DMS79 (cell line): ENCODE measurements at regions not wholly inside any gene's neighbourhood (a gene's known extent, or its start where the extent isn't known, plus 50 kb on each side); places are given as distances from the start of the nearest gene placed in this dataset.
"Not testable (repeated sequence)": the region's sequence is repeated elsewhere in the genome, so short reads cannot be mapped to it uniquely, and the experiment has no call there.

Source experiments
- DNase-seq: peaks from one replicate; lab custom pipeline; 2025; lab: John Stamatoyannopoulos, UW

- no peak for DNase-seq
Measured at GRCh38 chr4:111268769-111269414, 646.0 kb upstream of the PITX2 start.

- DNase-seq = no peak
Measured at GRCh38 chr4:111269439-111269838, 646.6 kb upstream of the PITX2 start.

GRCh38 chr4:111274060-111274459 lies 651.2 kb upstream of the PITX2 start:
- no peak for DNase-seq

GRCh38 chr4:111274486-111274885 lies 651.6 kb upstream of the PITX2 start:
- DNase-seq = no peak

DNA sequence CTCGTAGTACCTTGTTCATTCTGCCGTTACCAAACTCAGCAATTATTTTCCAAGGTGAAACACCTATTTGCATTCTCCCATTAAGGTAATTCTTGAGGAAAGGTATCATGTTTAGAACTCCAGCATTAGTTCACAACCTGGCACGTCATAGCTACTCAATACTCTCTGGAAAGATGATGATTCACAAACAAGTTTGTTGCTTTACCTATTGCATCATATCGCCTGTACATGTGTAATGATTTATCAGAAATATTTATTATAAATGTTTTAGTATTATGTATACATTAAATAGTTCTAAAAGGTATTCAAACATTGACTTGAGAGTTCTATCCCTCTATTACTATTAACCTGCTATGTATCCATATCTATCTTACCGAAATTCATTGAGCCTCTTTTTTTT lies 658.3 kb upstream of the PITX2 start:
- no peak for DNase-seq

DNA sequence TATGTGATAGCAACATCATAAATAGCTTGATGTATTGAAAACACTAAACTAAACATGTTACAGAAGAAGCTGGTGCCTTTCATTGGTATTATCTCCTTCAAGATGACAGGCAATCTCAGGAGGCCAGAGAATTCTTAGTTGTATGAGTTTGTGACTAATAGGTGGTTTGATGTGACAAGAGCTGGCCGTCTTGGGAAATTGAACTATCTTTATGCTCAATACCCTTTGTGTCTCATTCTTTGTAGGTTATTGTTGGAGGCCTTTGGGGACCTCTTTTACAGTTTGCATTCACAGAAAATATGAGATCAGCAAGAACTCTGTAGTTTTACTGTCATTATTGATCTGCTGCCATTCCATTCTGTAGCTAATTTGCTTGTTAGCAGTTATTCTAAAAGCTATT lies 659.2 kb upstream of the PITX2 start:
- no peak for DNase-seq

- DNase-seq = no peak
Measured at GRCh38 chr4:111283066-111283677, 660.3 kb upstream of the PITX2 start.

- DNase-seq = no peak
Measured at GRCh38 chr4:111296466-111296865, 673.6 kb upstream of the PITX2 start.

DNA sequence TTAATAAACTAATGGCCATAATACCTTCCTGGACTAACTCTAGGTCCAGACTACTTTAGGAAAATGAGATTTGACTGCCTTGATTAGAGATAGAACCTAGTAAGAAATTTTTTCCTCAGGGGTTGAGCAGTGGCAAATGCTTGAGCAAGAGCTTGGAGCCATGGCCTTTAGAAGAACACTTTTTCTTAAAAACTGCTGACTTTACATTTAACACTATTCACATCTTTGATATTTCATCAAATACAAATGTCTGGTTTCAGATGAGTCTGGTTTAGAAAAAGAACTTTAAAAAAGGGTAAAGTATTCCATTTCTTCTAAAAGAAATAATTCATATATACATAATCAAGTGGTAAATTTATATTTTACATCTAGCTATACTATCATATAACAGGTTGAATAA lies 680.9 kb upstream of the PITX2 start:
- no peak for DNase-seq

DNA sequence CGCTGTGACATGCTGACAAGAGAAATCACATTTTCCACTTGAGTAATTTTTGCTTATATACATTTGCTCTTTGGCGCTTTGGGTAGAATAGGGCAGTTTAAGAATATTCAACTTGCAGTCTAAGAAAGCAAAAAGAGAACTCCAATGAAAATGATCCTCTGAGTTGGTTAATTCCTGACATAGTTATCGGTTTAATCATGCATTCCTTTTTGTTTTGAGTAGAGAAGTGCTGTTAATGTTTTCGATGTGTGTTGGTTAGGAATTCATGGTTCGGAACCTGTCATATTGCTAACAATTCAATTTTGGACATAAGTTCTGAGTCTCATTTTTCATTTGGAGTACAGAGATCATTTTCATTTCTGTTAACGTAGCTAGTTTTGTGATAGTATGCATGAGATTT lies 700.6 kb upstream of the PITX2 start:
- DNase-seq = no peak

GRCh38 chr4:111323916-111324315 lies 701.0 kb upstream of the PITX2 start:
- DNase-seq = no peak

GRCh38 chr4:111326450-111326849 lies 703.6 kb upstream of the PITX2 start:
- no peak for DNase-seq

- DNase-seq = no peak
Measured at GRCh38 chr4:111330786-111331185, 707.9 kb upstream of the PITX2 start.

- no peak for DNase-seq
Measured at GRCh38 chr4:111334361-111334760, 711.5 kb upstream of the PITX2 start.

GRCh38 chr4:111337186-111337876 lies 714.5 kb upstream of the PITX2 start:
- DNase-seq = not testable (repeated sequence)

DNA sequence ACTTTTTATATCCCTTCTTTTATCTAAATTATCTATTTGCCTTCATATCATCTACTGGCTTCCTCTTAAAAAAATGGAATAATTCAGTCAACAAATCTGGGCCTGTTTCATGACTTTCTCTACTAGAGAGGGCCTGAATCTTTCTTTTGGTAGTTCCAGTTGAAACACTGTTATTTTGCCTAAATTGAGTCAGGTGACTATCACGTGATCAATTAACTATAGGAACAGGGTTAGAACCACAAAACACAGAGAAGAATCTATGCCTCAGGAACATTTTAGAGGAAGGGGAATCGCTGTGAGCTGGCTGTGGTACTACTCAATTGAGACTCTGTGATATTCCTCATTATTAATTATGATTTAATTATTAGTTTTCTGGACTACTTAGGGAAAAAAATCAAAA lies 736.7 kb upstream of the PITX2 start:
- DNase-seq = no peak

DNA sequence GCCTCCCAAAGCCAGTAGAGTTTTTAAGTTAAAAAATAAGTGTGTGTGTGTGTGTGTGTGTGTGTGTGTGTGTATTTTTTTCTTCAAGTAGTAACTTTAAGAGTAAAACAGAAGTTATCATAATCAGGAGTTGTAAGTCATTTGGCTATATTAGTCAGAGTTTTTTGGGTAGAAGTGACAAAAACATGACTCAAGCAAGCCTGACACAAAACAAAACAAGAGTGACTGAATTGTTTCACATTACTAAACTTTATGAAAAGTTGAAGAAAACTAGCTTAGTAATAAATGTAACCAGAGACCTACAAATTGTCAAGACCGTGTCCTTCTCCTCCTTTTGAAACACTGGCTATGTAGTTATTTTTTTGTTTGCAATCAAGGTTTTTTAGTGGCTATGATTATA lies 738.0 kb upstream of the PITX2 start:
- no peak for DNase-seq

GRCh38 chr4:111362941-111363361 lies 740.1 kb upstream of the PITX2 start:
- DNase-seq = no peak

DNA sequence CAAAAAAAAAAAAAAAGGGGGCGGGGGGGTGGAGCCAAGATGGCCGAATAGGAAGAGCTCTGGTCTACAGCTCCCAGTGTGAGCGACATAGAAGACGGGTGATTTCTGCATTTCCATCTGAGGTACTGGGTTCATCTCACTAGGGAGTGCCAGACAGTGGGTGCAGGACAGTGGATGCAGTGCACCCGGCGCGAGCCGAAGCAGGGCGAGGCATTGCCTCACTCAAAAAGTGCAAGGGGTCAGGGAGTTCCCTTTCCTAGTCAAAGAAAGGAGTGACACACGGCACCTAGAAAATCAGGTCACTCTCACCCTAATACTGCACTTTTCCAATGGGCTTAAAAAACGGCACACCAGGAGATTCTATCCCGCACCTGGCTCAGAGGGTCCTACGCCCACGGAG lies 755.0 kb upstream of the PITX2 start:
- DNase-seq = not testable (repeated sequence)

GRCh38 chr4:111388561-111388960 lies 756.7 kb upstream of the FAM241A start:
- DNase-seq = no peak

GRCh38 chr4:111391829-111392228 lies 753.4 kb upstream of the FAM241A start:
- no peak for DNase-seq

- no peak for DNase-seq
Measured at GRCh38 chr4:111393781-111394180, 751.5 kb upstream of the FAM241A start.

DNA sequence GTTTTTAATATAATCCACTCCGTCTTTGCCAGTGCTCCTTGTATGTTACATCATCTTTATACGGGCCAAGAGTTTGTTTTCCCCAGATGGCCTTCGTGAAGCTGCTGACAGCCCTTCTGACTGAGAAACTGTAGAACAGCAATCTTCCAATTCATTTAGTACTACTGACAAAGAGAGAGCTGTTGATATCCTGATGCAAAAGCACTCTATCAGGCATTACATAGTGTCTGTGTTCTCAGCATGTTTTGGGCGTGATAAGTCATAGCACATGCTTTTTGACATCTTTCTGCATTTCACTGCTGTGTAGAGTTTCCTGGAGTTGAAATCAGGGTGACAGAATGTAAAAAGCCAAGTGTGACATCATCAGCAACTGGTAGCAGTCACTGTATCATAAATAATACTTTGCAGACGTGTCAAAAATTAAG lies 746.3 kb upstream of the FAM241A start:
- DNase-seq = no peak
